Testis (tissue), 2 donors: ENCODE measurements at regions not wholly inside any gene's neighbourhood (a gene's known extent, or its start where the extent isn't known, plus 50 kb on each side); places are given as distances from the start of the nearest gene placed in this dataset.
A peak's percentile ranks its signal among the peaks of the same experiment; 100 is the strongest.

ENCODE experiments used
- POLR2A ChIP-seq: fragments of 450-650 bp; IDR thresholded peaks from one replicate; pipeline ENCODE4 v1.6.1; 2017; ENCODE audit warnings: antibody characterized with exemption, mild to moderate bottlenecking, moderate library complexity
- TF ChIP-seq, protein P1 (sequence below), 3 experiments: fragments of 450-650 bp in 2 of 3; fragments of 200-600 bp in 1 of 3; sonication (generic) in 1 of 3; IDR thresholded peaks; one replicate each; pipeline ENCODE4 v1.5.1; 2016 to 2019; ENCODE audit warnings: antibody characterized with exemption in 3 of 3, mild to moderate bottlenecking in 2 of 3, moderate library complexity in 1 of 3

DNA sequence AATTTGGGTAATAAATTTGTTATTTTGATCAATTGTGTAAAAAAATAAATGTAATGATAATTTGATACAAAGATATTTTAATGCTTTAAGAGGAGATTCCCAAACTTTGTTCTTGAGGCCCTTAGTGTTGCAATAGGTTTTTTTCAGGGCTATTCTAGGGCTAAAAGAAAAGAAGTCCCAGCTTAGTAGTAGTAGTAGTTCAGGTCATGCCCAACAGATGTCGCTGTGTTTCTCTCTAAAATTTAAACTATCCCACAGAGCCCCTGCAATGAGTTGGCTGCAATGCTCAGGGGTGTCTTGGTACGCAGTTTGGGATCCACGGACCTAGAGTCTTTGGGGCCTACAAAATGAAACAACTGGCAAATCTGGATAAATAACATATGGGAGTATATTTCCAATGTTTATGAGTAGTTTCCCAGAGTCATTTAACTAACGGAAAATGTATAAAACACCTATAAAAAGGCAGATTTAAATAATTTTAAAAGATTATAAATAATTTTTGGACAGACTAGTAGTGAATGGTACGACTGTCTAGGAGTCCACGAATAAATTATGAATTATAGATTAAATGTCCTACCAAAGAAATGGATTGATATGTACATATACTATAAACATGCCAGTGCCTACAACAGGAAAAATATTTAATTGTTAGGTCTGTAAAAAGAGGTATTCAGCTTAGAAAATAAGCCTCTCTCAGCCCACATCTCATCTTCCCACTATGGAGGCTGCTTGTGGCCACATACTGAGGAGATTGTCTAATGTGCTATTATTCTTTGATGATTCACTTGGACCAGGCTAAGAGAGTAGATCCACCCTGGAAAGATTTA is 228.5 kb upstream of the PMFBP1 start:
- TF ChIP-seq, protein P1, sequence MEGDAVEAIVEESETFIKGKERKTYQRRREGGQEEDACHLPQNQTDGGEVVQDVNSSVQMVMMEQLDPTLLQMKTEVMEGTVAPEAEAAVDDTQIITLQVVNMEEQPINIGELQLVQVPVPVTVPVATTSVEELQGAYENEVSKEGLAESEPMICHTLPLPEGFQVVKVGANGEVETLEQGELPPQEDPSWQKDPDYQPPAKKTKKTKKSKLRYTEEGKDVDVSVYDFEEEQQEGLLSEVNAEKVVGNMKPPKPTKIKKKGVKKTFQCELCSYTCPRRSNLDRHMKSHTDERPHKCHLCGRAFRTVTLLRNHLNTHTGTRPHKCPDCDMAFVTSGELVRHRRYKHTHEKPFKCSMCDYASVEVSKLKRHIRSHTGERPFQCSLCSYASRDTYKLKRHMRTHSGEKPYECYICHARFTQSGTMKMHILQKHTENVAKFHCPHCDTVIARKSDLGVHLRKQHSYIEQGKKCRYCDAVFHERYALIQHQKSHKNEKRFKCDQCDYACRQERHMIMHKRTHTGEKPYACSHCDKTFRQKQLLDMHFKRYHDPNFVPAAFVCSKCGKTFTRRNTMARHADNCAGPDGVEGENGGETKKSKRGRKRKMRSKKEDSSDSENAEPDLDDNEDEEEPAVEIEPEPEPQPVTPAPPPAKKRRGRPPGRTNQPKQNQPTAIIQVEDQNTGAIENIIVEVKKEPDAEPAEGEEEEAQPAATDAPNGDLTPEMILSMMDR (IDR thresholded peaks at IDR 0.05), result peak in 2 of 3 experiments; percentile 36 to 71
- TF ChIP-seq POLR2A, result no peak
